NOMO-1 treated with dmso at 0.1 percent for 144 hours (cell line): ENCODE measurements at regions not wholly inside any gene's neighbourhood (a gene's known extent, or its start where the extent isn't known, plus 50 kb on each side); places are given as distances from the start of the nearest gene placed in this dataset.
A peak's percentile ranks its signal among the peaks of the same experiment; 100 is the strongest.

ENCODE experiments used
- DNase-seq: peaks from one replicate; lab custom pipeline; 2025; ENCODE audit not compliant: unreplicated experiment; lab: John Stamatoyannopoulos, UW

GRCh38 chr12:60980558-60980957 is 1279.6 kb upstream of the USP15 start:
- no peak for DNase-seq

- no peak for DNase-seq
Measured at GRCh38 chr12:60981473-60981872, 1278.7 kb upstream of the USP15 start.

GRCh38 chr12:60992087-60992486 is 1268.1 kb upstream of the USP15 start:
- DNase-seq, result no peak

DNA sequence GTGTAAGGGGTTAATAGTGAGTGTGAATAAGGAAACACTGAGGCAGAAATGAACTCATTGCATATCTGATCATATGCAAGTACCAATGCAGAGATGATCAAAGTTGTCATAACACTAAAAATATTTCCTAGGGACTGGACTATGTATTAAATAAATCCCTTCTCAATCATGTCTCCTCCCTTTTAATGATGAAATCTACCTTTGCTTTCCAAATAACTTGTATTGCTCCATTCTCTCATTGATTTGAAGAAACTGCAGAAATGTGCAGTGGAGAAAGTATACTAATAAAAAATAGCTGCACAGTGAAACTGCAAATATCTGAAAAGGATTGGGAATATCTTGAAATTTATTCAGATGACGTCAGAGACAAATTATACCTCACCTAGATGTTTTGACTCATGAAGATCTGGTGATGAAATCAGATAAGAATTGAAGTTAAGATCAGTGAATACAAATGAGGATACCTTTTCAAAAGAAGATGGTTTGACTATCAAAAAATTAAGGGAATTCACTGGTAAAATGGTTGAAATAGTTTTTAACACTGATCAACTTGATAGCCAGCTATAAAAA is 1264.9 kb upstream of the USP15 start:
- no peak for DNase-seq

DNA sequence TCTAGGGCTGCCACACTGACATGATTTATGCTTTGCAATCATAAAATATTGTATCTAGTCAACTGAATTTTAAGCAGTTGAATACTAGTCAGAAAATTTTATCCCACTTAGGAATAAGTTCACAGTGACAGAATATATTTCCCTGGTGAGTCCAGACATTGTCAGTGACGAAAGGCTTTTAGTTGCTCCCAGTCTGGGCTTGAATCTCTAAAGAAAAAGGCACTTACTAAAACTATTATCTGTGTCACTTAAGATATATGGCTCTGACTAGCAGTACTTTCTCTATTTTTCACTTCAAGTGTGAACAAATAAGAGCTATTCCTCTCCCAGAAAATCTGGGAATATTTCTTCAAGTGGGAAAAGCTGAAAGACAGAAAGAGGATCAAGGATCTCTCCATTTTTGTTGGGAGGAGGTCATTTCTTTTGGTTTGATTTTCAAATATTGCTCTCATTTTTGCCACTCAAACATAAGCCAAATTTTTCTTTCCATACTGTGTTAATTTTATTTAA is 1262.3 kb upstream of the USP15 start:
- no peak for DNase-seq

- DNase-seq, result no peak
Measured at GRCh38 chr12:61009192-61009591, 1251.0 kb upstream of the USP15 start.

DNA sequence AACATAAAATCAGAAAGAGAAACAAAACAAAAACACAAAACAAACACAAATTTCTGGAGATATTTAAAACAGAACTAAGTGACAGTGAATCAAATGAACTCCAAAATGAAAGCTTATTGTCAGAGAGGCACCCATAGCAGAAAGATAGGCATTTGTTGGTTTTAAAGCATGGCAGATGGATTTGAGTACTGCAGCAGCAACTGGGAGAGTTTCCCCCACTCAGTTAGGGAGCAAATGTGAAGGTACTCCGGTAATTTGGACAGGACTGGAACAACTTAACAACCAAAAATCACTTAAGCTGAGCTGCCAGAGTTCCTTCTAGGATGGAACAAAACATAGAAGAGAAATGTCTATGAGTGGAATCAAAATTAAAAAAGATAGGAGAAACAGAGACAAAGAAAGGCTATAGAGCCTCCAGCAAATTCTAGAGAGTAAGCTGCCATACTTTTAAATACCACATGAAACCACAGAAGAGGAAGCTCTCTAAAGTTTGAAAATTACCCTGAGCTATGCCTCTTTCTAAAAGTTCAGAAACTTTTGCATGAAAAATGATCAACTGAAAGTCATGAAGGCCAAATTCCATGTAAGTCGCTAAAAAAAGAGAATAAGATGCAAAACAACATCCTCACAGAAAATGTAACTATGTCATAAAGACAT is 1248.3 kb upstream of the USP15 start:
- DNase-seq, result no peak

- DNase-seq, result peak; percentile 33
Measured at GRCh38 chr12:61018571-61018970, 1241.6 kb upstream of the USP15 start.

GRCh38 chr12:61023231-61023630 is 1237.0 kb upstream of the USP15 start:
- no peak for DNase-seq

GRCh38 chr12:61029516-61029915 is 1230.7 kb upstream of the USP15 start:
- DNase-seq, result no peak

- no peak for DNase-seq
Measured at GRCh38 chr12:61037792-61038191, 1222.4 kb upstream of the USP15 start.

GRCh38 chr12:61043838-61044237 is 1216.4 kb upstream of the USP15 start:
- DNase-seq, result no peak

- DNase-seq, result no peak
Measured at GRCh38 chr12:61044766-61045165, 1215.4 kb upstream of the USP15 start.

DNA sequence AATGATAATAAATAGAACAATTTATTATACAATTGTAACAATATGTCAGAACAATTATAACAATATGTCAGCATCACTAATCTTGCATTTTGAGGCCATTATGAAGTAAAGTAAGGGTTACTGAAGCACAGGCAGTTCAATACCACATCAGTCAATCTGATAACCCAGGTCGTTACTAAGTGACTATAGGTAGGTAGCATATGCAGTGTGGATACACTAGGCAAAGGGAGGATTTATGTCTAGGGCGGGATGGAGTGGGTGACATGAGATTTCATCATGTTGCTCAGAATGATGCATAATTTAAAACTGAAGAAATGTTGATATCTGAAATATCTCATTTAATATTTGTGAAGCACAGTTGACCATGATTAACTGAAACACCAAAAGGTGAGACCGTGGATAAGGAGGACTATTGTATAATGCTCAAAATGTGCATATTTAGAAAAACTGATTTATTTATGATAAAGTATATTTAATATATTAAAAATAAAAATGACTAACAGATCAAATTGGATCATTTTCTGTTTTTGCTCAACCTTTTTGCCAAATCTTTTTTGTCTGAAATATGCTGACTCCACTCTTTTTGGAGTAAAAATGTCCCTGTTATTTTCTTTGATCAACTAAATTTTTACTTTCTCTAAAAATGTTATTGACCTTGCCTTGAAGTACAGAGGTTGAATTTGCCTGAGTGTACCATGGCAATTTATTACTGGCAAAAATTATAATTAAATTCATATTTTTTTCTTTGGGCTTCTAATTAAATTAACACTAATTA is 1189.4 kb upstream of the USP15 start:
- no peak for DNase-seq

DNA sequence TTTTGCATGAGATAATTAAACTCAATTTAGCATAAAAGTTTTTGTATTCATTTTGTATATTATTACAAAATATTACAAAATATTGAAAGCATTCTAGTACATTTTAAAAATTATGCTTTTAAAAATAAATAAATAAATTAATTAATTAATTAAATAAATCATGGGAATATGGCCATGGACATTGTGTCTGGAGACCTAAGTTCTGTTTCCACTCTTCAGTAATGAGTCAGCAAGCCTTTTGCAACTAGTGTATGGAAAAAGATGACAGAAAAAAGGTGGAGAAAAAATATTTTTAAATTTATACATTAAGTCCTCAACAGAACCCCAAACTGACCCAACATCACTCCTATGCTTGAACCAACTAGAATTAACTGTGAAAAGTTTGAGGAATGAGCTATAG is 1187.5 kb upstream of the USP15 start:
- no peak for DNase-seq

- DNase-seq, result no peak
Measured at GRCh38 chr12:61095111-61095510, 1165.1 kb upstream of the USP15 start.

- DNase-seq, result no peak
Measured at GRCh38 chr12:61098031-61098580, 1162.1 kb upstream of the USP15 start.

GRCh38 chr12:61107118-61107517 is 1153.1 kb upstream of the USP15 start:
- DNase-seq, result no peak

- DNase-seq, result no peak
Measured at GRCh38 chr12:61111218-61111617, 1149.0 kb upstream of the USP15 start.

DNA sequence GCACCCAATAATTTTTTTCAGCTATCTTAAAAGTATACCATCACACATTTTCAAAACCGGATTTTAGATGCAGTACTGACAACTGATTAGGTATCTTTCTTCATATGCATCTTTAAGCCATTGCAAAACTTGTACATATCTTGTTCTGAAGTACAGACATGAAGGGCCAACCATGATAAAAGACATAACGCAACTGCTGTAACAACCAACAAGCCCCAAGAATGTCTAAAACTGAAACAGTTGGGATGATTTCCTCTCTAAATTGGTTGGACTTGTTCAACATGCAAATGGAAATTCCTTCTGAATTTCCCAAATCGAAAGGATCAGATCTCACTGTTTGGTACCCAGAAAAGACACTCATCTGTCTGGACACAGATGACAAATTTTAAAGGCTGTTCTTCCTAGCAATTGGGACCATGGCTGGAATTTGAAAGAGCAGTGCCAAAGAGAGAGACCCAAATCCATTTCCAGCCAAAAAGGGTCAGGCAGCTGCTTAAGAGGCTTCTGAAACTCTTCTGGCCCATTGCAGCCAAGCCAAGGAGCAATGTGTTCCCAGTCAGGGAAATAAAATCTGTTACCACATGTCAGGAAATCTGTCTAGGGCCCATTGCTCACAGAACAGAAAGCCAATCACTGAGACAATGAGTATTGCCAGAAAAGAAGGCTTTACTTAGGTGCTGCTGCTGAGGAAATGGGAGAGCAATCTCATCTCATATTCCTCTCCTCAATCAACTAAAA is 1122.4 kb upstream of the USP15 start:
- DNase-seq, result no peak

GRCh38 chr12:61138415-61138759 is 1121.8 kb upstream of the USP15 start:
- no peak for DNase-seq
